ENCODE measurements at regions not wholly inside any gene's neighbourhood (a gene's known extent, or its start where the extent isn't known, plus 50 kb on each side); places are given as distances from the start of the nearest gene placed in this dataset.

DNA sequence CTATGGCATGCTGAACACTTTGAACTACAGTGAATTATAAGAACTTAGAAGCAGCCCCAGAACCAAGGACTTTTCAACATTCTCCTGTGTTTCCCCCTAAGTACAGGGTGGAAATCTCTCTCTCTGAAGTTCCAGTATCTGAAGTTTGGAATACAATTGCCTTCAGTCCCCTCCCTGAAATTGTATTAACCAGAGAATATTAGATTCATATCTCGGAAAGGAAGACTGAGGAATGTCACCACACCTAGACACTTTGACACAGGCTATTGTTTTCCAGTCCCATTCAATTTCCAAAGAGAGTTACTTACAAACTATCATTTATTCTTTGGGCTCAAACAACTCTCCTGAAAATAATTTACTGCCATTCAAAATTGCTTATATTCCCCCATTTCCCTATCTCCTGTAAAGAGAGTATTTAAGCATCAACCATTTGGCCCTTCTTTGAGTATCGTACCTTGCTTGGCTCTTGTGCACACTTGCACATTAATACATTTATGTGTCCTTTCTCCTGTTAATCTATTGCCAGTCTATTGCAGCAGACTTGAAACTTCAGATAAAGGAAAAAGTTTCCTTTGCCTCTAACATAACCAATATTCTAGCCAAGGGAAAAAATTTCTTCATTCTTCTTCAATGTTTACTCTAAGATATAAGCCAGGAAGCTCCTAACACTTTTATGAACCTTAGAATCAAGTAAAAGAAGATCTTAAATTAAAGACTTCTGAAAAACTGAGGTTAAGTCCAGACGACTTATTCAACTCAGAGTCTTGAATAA lies 402.4 kb upstream of the DDI1 start:
- Histone ChIP-seq H3K4me1 (peaks cover 0 to 12% (median 3%) of the 10 kb centered on the region in 9 donors), H3K27me3 (no peaks in the 10 kb centered on the region), H3K4me3 (no peak overlapping the region), H3K36me3 (no peaks in the 10 kb centered on the region), H3K27ac (peak overlapping the region in 5 of 10 donors; percentile 22 to 82 (median 48)), H3K9me3 (no peaks in the 10 kb centered on the region)
- TF ChIP-seq, protein P1, sequence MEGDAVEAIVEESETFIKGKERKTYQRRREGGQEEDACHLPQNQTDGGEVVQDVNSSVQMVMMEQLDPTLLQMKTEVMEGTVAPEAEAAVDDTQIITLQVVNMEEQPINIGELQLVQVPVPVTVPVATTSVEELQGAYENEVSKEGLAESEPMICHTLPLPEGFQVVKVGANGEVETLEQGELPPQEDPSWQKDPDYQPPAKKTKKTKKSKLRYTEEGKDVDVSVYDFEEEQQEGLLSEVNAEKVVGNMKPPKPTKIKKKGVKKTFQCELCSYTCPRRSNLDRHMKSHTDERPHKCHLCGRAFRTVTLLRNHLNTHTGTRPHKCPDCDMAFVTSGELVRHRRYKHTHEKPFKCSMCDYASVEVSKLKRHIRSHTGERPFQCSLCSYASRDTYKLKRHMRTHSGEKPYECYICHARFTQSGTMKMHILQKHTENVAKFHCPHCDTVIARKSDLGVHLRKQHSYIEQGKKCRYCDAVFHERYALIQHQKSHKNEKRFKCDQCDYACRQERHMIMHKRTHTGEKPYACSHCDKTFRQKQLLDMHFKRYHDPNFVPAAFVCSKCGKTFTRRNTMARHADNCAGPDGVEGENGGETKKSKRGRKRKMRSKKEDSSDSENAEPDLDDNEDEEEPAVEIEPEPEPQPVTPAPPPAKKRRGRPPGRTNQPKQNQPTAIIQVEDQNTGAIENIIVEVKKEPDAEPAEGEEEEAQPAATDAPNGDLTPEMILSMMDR (IDR thresholded peaks at IDR 0.05), result no peak
- DNase-seq (no peak), ATAC-seq (peak in 1 of 8 donors; percentile 60)
- intact Hi-C loops (cut with DNase I), result no loop called here
- 77 to 81% methylated on average over 3 of the region's 3 CpGs for WGBS, 2 donors

GRCh38 chr11:103636232-103636631 lies 400.2 kb upstream of the DDI1 start:
- Histone ChIP-seq H3K36me3 (no peaks in the 10 kb centered on the region), H3K4me1 (peaks cover 0 to 12% (median 3%) of the 10 kb centered on the region in 9 donors), H3K27me3 (no peaks in the 10 kb centered on the region), H3K9me3 (no peaks in the 10 kb centered on the region), H3K27ac (no peak overlapping the region), H3K4me3 (no peak overlapping the region)
- intact Hi-C loops (cut with DNase I), result no loop called here
- TF ChIP-seq, protein P1 (IDR thresholded peaks at IDR 0.05), result no peak
- 79 to 83% methylated on average over 6 of the region's 6 CpGs for WGBS, 2 donors
- DNase-seq (no peak), ATAC-seq (no peak)

DNA sequence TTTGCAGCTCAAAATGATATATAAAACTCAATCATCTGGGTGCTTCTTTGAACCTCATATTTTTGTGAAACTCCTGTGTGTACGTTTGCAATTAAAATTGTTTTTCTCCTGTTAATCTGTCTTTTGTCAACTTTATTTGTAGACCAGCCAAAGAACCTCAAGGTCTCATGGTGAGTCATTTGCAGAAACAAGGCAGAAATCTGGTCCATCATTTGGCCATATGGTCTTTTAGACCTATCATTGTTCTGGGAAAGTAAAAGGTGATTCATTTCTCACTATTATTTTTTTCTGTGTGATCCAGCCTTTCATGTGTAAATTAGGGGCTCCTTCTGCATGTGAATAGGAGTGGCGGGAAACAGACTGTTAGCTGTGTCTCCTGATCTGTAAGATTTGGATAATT lies 399.1 kb upstream of the DDI1 start:
- intact Hi-C loops (cut with DNase I), result no loop called here
- TF ChIP-seq, protein P1 (IDR thresholded peaks at IDR 0.05), result no peak
- H3K4me3 ChIP-seq, result no peak overlapping the region
- 86 to 90% methylated on average over 2 of the region's 2 CpGs for WGBS, 2 donors
- H3K9me3 ChIP-seq, result no peaks in the 10 kb centered on the region
- H3K27me3 ChIP-seq, result no peaks in the 10 kb centered on the region
- H3K27ac ChIP-seq, result no peak overlapping the region
- peaks cover 0 to 12% (median 3%) of the 10 kb centered on the region in 9 donors for H3K4me1 ChIP-seq
- DNase-seq, result no peak
- ATAC-seq, result no peak
- H3K36me3 ChIP-seq, result no peaks in the 10 kb centered on the region

DNA sequence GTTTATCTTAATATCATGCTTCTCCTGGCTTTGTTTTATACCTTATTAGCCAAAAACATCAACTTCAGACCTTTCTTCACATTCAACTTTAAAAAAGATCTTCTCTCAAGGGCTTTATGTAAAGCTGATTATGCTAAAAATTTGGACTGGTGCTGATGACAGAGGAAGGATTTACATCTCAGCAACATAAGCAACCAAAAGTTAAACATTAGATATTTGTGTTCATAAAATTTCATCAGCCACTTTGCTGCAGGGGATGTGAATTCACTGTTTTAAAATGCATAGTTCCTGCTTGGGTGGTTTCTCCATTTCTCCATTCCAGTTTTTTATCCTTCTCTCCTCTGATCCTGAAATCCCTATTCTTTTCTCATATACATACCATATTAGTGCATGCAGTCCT lies 398.6 kb upstream of the DDI1 start:
- no peak overlapping the region for H3K27ac ChIP-seq
- no peaks in the 10 kb centered on the region for H3K36me3 ChIP-seq
- DNase-seq (no peak), ATAC-seq (no peak)
- no peak overlapping the region for H3K4me3 ChIP-seq
- H3K9me3 ChIP-seq, result no peaks in the 10 kb centered on the region
- H3K4me1 ChIP-seq, result peaks cover 0 to 12% (median 3%) of the 10 kb centered on the region in 9 donors
- H3K27me3 ChIP-seq, result no peaks in the 10 kb centered on the region
- TF ChIP-seq, protein P1 (IDR thresholded peaks at IDR 0.05), result no peak
- intact Hi-C loops (cut with DNase I), result no loop called here
